Memory B cell (primary cell): ENCODE measurements at regions not wholly inside any gene's neighbourhood (a gene's known extent, or its start where the extent isn't known, plus 50 kb on each side); places are given as distances from the start of the nearest gene placed in this dataset.
"Not testable (repeated sequence)": the region's sequence is repeated elsewhere in the genome, so short reads cannot be mapped to it uniquely, and the experiment has no call there.

Experiments used
- ATAC-seq: fragments of 150-1000 bp; cut with Tn5 transposase; 2 replicates; pipeline ENCODE4 v1.10.0; 2021; ENCODE audit warnings: low read depth, mild to moderate bottlenecking, moderate library complexity
- DNase-seq, 2 donors: peaks; one replicate each; pipeline ENCODE4 v3.0.0; 2022; ENCODE audit warnings: low spot score in 2 of 2
- H3K27ac Mint-ChIP-seq: one replicate; pipeline ENCODE4 v1.8.0; 2022; ENCODE audit warnings: mild to moderate bottlenecking, moderate library complexity, mixed read lengths
- H3K27me3 Mint-ChIP-seq: one replicate; pipeline ENCODE4 v1.8.0; 2022; ENCODE audit warnings: mixed read lengths
- H3K36me3 Mint-ChIP-seq: one replicate; pipeline ENCODE4 v1.8.0; 2022; ENCODE audit warnings: mild to moderate bottlenecking, mixed read lengths
- H3K4me1 Mint-ChIP-seq: one replicate; pipeline ENCODE4 v1.8.0; 2022; ENCODE audit warnings: mixed read lengths
- H3K4me3 Mint-ChIP-seq: one replicate; pipeline ENCODE4 v1.8.0; 2022; ENCODE audit warnings: mild to moderate bottlenecking, moderate library complexity, mixed read lengths
- H3K9me3 Mint-ChIP-seq: one replicate; pipeline ENCODE4 v1.8.0; 2022; ENCODE audit warnings: mixed read lengths

GRCh38 chr1:166676981-166677380 is 162.3 kb upstream of the POGK start:
- Mint-ChIP-seq H3K4me3 (no peak overlapping the region), H3K36me3 (no peaks in the 10 kb centered on the region)

GRCh38 chr1:166679369-166679768 is 159.9 kb upstream of the POGK start:
- ATAC-seq (no peak), DNase-seq (no peak)
- H3K36me3 Mint-ChIP-seq: no peaks in the 10 kb centered on the region
- no peaks in the 10 kb centered on the region for H3K27me3 Mint-ChIP-seq
- H3K9me3 Mint-ChIP-seq: peaks cover 3% of the 10 kb centered on the region
- no peaks in the 10 kb centered on the region for H3K4me1 Mint-ChIP-seq
- H3K27ac Mint-ChIP-seq: no peak overlapping the region
- H3K4me3 Mint-ChIP-seq: no peak overlapping the region

More at GRCh38 chr1:166676981-166677380, 162.3 kb upstream of the POGK start:
- Mint-ChIP-seq H3K4me1 (peaks cover 8% of the 10 kb centered on the region), H3K27me3 (no peaks in the 10 kb centered on the region), H3K27ac (no peak overlapping the region), H3K9me3 (peaks cover 5% of the 10 kb centered on the region)
- no peak for DNase-seq
- ATAC-seq: no peak

- Mint-ChIP-seq H3K4me1 (no peaks in the 10 kb centered on the region), H3K27ac (no peak overlapping the region), H3K27me3 (peaks cover 3% of the 10 kb centered on the region), H3K9me3 (peaks cover 9% of the 10 kb centered on the region), H3K4me3 (no peak overlapping the region), H3K36me3 (no peaks in the 10 kb centered on the region)
- no peak for DNase-seq
- no peak for ATAC-seq
Observed at GRCh38 chr1:166682588-166682987, 156.7 kb upstream of the POGK start.

- H3K4me3 Mint-ChIP-seq, H3K27ac Mint-ChIP-seq, H3K27me3 Mint-ChIP-seq, H3K4me1 Mint-ChIP-seq, DNase-seq, ATAC-seq, H3K9me3 Mint-ChIP-seq, H3K36me3 Mint-ChIP-seq: not testable (repeated sequence)
Observed at GRCh38 chr1:166684669-166685068, 154.6 kb upstream of the POGK start.

GRCh38 chr1:166685200-166685599 is 154.1 kb upstream of the POGK start:
- no peaks in the 10 kb centered on the region for H3K4me1 Mint-ChIP-seq
- H3K4me3 Mint-ChIP-seq: no peak overlapping the region
- peaks cover 7% of the 10 kb centered on the region for H3K27me3 Mint-ChIP-seq
- ATAC-seq (no peak), DNase-seq (no peak)
- no peak overlapping the region for H3K27ac Mint-ChIP-seq
- peaks cover 7% of the 10 kb centered on the region for H3K9me3 Mint-ChIP-seq
- no peaks in the 10 kb centered on the region for H3K36me3 Mint-ChIP-seq

- not testable (repeated sequence) for H3K27me3 Mint-ChIP-seq, H3K36me3 Mint-ChIP-seq, H3K27ac Mint-ChIP-seq, H3K4me1 Mint-ChIP-seq, H3K4me3 Mint-ChIP-seq, DNase-seq, H3K9me3 Mint-ChIP-seq, ATAC-seq
Observed at GRCh38 chr1:166685891-166686290, 153.4 kb upstream of the POGK start.

- H3K27ac Mint-ChIP-seq, H3K9me3 Mint-ChIP-seq, H3K4me1 Mint-ChIP-seq, ATAC-seq, H3K36me3 Mint-ChIP-seq, DNase-seq, H3K4me3 Mint-ChIP-seq: not testable (repeated sequence)
- peaks cover 11% of the 10 kb centered on the region for H3K27me3 Mint-ChIP-seq
Observed at GRCh38 chr1:166690596-166690995, 148.7 kb upstream of the POGK start.

GRCh38 chr1:166691476-166691875 is 147.8 kb upstream of the POGK start:
- H3K36me3 Mint-ChIP-seq: no peaks in the 10 kb centered on the region
- H3K4me3 Mint-ChIP-seq: no peak overlapping the region
- H3K4me1 Mint-ChIP-seq: no peaks in the 10 kb centered on the region
- no peak for ATAC-seq
- H3K9me3 Mint-ChIP-seq: no peaks in the 10 kb centered on the region
- no peak overlapping the region for H3K27ac Mint-ChIP-seq
- no peak for DNase-seq
- peaks cover 8% of the 10 kb centered on the region for H3K27me3 Mint-ChIP-seq

GRCh38 chr1:166692346-166692745 is 146.9 kb upstream of the POGK start:
- DNase-seq: no peak
- Mint-ChIP-seq H3K27me3 (peaks cover 8% of the 10 kb centered on the region), H3K27ac (no peak overlapping the region), H3K4me3 (no peak overlapping the region), H3K9me3 (no peaks in the 10 kb centered on the region), H3K4me1 (no peaks in the 10 kb centered on the region), H3K36me3 (no peaks in the 10 kb centered on the region)
- ATAC-seq: no peak

- H3K4me1 Mint-ChIP-seq: no peaks in the 10 kb centered on the region
- no peak for ATAC-seq
- no peak overlapping the region for H3K27ac Mint-ChIP-seq
- H3K9me3 Mint-ChIP-seq: no peaks in the 10 kb centered on the region
- peaks cover 5% of the 10 kb centered on the region for H3K27me3 Mint-ChIP-seq
- H3K36me3 Mint-ChIP-seq: no peaks in the 10 kb centered on the region
- no peak for DNase-seq
- H3K4me3 Mint-ChIP-seq: no peak overlapping the region
Observed at GRCh38 chr1:166693158-166693557, 146.1 kb upstream of the POGK start.

- ATAC-seq (no peak), DNase-seq (no peak)
- Mint-ChIP-seq H3K27me3 (peaks cover 5% of the 10 kb centered on the region), H3K9me3 (no peaks in the 10 kb centered on the region), H3K4me3 (no peak overlapping the region), H3K4me1 (no peaks in the 10 kb centered on the region), H3K27ac (no peak overlapping the region), H3K36me3 (no peaks in the 10 kb centered on the region)
Observed at GRCh38 chr1:166693673-166694297, 145.5 kb upstream of the POGK start.

- Mint-ChIP-seq H3K27ac (no peak overlapping the region), H3K4me1 (no peaks in the 10 kb centered on the region)
- ATAC-seq: no peak
Observed at GRCh38 chr1:166695115-166695514, 144.2 kb upstream of the POGK start.

GRCh38 chr1:166695834-166696233 is 143.4 kb upstream of the POGK start:
- not testable (repeated sequence) for H3K9me3 Mint-ChIP-seq, H3K27me3 Mint-ChIP-seq, H3K27ac Mint-ChIP-seq, ATAC-seq, H3K4me1 Mint-ChIP-seq, DNase-seq, H3K36me3 Mint-ChIP-seq, H3K4me3 Mint-ChIP-seq

More at GRCh38 chr1:166695115-166695514, 144.2 kb upstream of the POGK start:
- DNase-seq: no peak
- H3K27me3 Mint-ChIP-seq: peaks cover 5% of the 10 kb centered on the region
- no peaks in the 10 kb centered on the region for H3K36me3 Mint-ChIP-seq
- H3K9me3 Mint-ChIP-seq: no peaks in the 10 kb centered on the region
- no peak overlapping the region for H3K4me3 Mint-ChIP-seq

GRCh38 chr1:166698771-166699170 is 140.5 kb upstream of the POGK start:
- Mint-ChIP-seq H3K9me3 (no peaks in the 10 kb centered on the region), H3K4me1 (peaks cover 3% of the 10 kb centered on the region)

GRCh38 chr1:166699613-166700012 is 139.7 kb upstream of the POGK start:
- peaks cover 3% of the 10 kb centered on the region for H3K4me1 Mint-ChIP-seq
- no peaks in the 10 kb centered on the region for H3K9me3 Mint-ChIP-seq
- DNase-seq (no peak), ATAC-seq (no peak)
- no peaks in the 10 kb centered on the region for H3K36me3 Mint-ChIP-seq
- H3K27ac Mint-ChIP-seq: no peak overlapping the region
- H3K4me3 Mint-ChIP-seq: no peak overlapping the region
- peaks cover 4% of the 10 kb centered on the region for H3K27me3 Mint-ChIP-seq

More at GRCh38 chr1:166698771-166699170, 140.5 kb upstream of the POGK start:
- Mint-ChIP-seq H3K4me3 (no peak overlapping the region), H3K36me3 (no peaks in the 10 kb centered on the region), H3K27me3 (peaks cover 4% of the 10 kb centered on the region), H3K27ac (no peak overlapping the region)
- DNase-seq: no peak
- ATAC-seq: no peak
